Muscle layer of duodenum (tissue), 2 donors: ENCODE measurements at regions not wholly inside any gene's neighbourhood (a gene's known extent, or its start where the extent isn't known, plus 50 kb on each side); places are given as distances from the start of the nearest gene placed in this dataset.

Experiments
- H3K27ac ChIP-seq: one replicate; pipeline ENCODE4 v1.7.0; 2013; ENCODE audit warnings: mild to moderate bottlenecking, low read length
- H3K27me3 ChIP-seq: one replicate; pipeline ENCODE4 v1.7.0; 2013; ENCODE audit warnings: low read depth, mild to moderate bottlenecking, control low read depth, low read length
- H3K36me3 ChIP-seq, 2 donors: one replicate each; pipeline ENCODE4 v1.7.0; 2013; ENCODE audit warnings: low read length in 2 of 2, control low read depth in 1 of 2, mild to moderate bottlenecking in 1 of 2; ENCODE audit not compliant: insufficient read depth in 2 of 2, control insufficient read depth in 1 of 2
- H3K4me1 ChIP-seq, 2 donors: one replicate each; pipeline ENCODE4 v1.7.0; 2013; ENCODE audit warnings: low read length in 2 of 2, mild to moderate bottlenecking in 2 of 2, control low read depth in 1 of 2, moderate library complexity in 1 of 2; ENCODE audit not compliant: insufficient read depth in 2 of 2, control insufficient read depth in 1 of 2
- H3K4me3 ChIP-seq, 2 donors: one replicate each; pipeline ENCODE4 v1.7.0; 2013; ENCODE audit warnings: low read length in 2 of 2, low read depth in 1 of 2, mild to moderate bottlenecking in 1 of 2
- H3K9me3 ChIP-seq, 2 donors: one replicate each; pipeline ENCODE4 v1.7.0; 2013; ENCODE audit warnings: low read length in 2 of 2, control low read depth in 1 of 2, mild to moderate bottlenecking in 1 of 2; ENCODE audit not compliant: control insufficient read depth in 1 of 2
- donor health status: healthy.

DNA sequence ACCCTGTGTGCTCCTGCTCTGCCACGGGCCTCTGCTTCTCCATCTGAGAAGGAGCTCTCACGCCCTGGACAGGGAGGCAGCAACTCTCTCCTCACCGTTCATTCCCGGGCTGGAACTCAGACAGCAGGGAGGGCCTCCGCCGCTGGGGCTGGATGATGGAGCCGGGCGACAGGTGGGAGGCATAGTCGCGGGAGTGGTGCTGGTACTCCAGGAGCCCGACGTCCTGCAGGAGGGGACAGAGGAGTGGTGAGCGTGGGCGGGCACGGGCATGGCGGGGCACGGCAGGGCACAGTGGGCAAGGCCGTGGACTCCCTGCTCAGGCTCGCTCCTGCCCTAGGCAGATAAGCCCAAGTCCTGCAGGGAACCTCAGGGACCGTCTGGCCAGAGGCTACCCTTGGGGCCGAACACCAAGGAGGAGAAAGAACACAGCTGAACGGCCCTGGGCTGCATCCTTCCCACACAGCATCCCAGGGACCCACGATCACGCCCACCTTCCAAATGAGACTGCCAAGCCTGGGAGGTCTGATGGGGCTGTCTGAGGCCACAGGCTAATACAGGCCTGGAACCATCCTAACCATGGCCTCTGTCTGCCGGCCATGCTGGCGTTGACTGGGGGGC is 81.0 kb downstream of the NCOR2 start:
- Histone ChIP-seq H3K27me3 (no peaks in the 10 kb centered on the region), H3K27ac (no peak overlapping the region), H3K9me3 (no peaks in the 10 kb centered on the region), H3K4me1 (peaks cover 6 to 21% of the 10 kb centered on the region in 2 donors), H3K36me3 (peaks cover 10 to 43% of the 10 kb centered on the region in 2 donors), H3K4me3 (no peak overlapping the region)

DNA sequence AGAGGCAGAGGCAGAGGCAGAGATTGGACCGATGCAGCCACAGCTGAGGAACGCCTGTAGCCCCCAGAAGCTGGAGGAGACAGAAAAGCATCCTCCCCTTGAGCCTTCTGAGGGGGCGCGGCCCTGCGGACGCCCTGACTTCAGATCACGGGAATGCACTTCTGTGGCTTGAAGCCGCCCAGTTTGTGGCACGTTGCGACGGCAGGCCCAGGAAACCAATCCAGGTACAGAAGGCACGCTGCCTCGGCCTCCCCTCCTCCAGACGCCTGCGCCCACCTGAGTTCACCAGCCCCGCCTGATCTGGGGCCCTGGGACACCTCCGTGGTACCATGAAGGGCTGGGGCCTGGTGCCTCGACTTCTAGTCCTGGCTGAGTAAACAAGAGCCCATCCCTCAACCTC is 82.0 kb downstream of the NCOR2 start:
- Histone ChIP-seq H3K27me3 (no peaks in the 10 kb centered on the region), H3K27ac (no peak overlapping the region), H3K36me3 (peaks cover 10 to 44% of the 10 kb centered on the region in 2 donors), H3K4me3 (no peak overlapping the region), H3K4me1 (peaks cover under 1 to 19% of the 10 kb centered on the region in 2 donors), H3K9me3 (no peaks in the 10 kb centered on the region)

DNA sequence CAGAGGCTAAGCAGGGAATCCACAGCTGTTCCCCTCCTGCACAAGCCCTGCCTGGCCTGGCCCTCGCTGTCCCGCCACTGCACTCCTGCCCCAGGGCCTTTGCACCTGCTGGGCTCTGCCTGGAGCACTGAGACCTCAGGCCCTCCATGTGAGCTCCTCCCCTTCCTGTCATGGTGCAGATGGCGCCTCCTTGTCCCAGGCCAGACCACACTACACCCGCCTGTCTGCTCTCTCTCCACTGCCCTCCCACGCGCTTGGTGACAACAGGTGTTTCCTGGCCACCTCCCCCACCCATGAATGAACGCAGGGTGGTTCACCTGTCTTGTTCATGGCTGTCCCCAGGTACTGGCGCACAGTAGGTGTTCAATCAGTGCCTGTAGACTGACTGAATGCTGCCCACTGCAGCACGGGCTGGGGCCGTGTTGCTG is 82.9 kb downstream of the NCOR2 start:
- no peaks in the 10 kb centered on the region for H3K9me3 ChIP-seq
- H3K27me3 ChIP-seq, result no peaks in the 10 kb centered on the region
- no peak overlapping the region for H3K4me3 ChIP-seq
- H3K36me3 ChIP-seq, result peaks cover 10 to 44% of the 10 kb centered on the region in 2 donors
- H3K4me1 ChIP-seq, result peaks cover 5 to 28% of the 10 kb centered on the region in 2 donors
- no peak overlapping the region for H3K27ac ChIP-seq

DNA sequence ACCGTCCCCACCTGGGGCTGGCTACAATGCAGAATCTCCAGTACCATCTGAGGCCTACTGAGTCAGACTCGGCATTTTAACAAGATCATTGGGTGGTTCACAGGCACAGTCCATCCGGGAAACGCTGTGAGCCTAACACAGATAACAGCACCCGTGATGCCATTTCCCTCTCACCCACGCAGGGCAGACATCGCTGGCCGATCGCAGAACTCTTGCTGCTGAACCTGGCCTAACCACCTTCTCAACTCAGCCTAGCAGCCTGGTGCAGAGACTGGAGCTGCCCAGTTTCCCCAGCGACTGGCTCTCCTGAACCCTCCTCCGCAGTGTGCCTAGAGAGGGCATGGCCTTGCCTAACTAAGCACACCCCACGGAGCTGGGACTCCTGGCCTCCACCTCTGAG is 83.3 kb downstream of the NCOR2 start:
- no peaks in the 10 kb centered on the region for H3K27me3 ChIP-seq
- H3K9me3 ChIP-seq, result no peaks in the 10 kb centered on the region
- no peak overlapping the region for H3K27ac ChIP-seq
- no peak overlapping the region for H3K4me3 ChIP-seq
- peaks cover 10 to 44% of the 10 kb centered on the region in 2 donors for H3K36me3 ChIP-seq
- H3K4me1 ChIP-seq, result peaks cover 5 to 32% of the 10 kb centered on the region in 2 donors

DNA sequence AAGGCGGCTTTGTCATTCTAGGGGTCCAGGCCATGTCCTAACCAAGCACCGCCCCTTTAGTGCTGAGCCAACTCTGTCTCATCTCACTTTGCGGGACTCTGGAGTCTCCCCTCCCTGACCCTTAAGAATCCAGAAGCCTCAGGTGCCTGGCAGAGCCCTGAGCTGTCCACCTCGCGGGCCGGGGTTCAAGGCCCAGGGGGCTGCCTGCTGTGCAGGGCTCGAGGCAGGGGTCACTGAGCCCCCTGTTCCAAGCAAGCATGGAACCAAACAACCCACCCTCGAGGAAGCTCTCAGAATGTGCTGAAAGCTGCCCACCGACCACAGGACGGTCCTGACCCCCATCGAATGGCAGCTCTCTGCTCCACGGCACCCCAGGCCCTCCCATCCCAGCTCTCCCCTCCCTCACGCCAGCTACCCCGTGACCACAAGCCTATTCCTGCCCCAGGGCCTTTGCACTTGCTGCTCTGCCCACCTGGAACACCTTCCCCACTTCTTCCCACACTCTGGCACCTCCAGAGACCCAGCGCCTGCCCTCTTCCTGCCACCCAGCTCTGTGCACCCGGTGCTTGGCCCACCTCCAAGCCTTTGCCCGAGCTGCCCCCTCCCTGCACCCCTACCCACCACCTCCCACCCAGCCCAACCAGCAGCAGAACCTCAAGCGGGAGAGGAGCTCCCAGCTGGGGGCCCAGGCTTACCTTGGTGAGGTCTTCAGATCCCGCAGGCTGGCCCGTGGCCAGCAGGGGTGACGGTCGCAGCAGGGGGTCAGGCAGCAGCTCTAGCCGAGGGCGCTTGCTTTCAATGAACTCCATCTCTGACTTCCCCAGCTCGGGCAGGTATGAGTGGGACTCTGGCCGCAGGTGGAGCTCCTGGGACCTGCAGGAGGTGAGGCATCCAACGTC is 84.3 kb downstream of the NCOR2 start:
- no peak overlapping the region for H3K27ac ChIP-seq
- no peaks in the 10 kb centered on the region for H3K9me3 ChIP-seq
- H3K36me3 ChIP-seq, result peaks cover 10 to 45% of the 10 kb centered on the region in 2 donors
- no peaks in the 10 kb centered on the region for H3K27me3 ChIP-seq
- no peak overlapping the region for H3K4me3 ChIP-seq
- peaks cover 5 to 32% of the 10 kb centered on the region in 2 donors for H3K4me1 ChIP-seq

DNA sequence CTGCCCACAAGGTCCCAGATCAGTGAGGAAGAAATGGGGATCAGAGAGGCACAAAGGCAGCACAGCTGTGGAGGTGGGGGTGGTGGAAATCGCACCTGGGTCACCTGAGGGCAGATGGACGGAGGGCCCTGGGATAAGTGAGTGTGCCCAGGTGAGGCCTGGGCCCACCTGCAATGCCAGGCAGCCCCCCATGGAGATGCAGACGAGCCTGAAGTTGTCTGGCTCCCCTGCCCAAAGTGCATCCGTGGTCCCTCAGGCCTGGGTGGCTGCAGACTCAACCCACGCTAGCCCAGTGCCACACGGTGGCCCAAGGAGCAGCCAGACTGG is 84.9 kb downstream of the NCOR2 start:
- Histone ChIP-seq H3K4me3 (no peak overlapping the region), H3K27ac (no peak overlapping the region), H3K36me3 (peaks cover 10 to 50% of the 10 kb centered on the region in 2 donors), H3K9me3 (no peaks in the 10 kb centered on the region), H3K4me1 (peaks cover 5 to 26% of the 10 kb centered on the region in 2 donors), H3K27me3 (no peaks in the 10 kb centered on the region)

DNA sequence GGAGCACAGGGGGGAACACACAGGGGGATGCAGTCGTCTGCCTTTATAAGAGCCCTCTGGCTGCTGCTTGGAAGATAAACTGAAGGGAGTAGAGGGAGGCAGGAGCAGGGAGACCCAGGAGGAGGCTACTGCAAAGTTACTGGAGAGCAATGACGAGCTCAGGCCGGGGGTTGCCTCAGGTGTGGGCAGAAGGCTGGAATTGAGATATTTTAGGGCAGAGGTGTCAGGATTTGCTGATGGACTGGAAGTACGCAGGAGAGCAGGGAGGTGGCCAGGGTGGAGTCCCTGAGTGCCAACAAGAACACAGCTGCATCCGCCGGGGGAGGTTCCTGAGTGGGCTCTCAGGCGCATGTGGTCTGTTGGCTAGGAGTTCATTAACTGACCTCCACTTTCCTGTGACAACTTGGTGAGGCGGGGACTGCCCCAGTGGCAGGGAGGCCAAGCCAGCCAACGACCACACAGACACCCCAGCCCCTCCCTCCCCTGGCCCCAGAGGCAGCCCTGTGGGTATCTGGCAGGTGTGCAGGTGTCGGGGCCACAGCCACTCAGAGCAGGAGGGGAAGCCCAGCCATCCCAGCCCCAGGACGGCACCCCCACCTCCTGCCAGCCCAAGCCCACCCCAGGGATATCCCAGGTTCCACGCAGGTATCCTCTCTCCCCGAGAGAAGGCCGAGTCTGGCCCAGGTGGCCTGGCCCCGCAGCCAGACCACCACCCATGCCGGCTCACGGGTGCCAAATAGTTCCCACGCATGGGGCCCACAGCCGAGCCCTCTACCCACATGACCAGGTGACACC is 85.4 kb downstream of the NCOR2 start:
- Histone ChIP-seq H3K4me3 (no peak overlapping the region), H3K27ac (no peak overlapping the region), H3K36me3 (peaks cover 10 to 50% of the 10 kb centered on the region in 2 donors), H3K4me1 (peaks cover 5 to 24% of the 10 kb centered on the region in 2 donors), H3K27me3 (no peaks in the 10 kb centered on the region), H3K9me3 (no peaks in the 10 kb centered on the region)

DNA sequence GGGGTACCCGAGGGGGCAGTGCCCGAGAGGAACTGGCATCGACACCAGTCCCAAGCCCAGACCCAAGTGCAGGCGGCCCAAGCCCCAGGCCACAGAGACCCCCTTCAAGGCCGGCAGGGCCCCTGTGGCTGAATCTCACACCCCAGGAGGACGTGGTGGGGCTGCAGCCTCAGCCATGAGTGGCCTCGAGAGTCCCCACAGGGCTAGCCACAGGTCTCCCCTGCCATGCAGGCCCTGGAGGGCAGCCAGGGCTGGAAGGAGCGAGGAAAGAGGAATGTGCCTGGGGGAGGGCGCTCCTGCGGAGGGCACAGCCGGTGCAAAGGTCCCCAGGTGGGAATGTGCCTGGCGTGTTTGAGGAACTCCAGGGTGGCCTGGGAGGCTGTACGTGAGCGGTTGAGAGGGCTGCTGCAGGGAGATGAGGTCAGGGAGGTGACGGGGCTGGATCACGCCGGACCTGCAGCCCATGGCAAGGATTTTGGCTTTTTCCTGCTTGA is 86.1 kb downstream of the NCOR2 start:
- no peaks in the 10 kb centered on the region for H3K9me3 ChIP-seq
- H3K36me3 ChIP-seq, result peaks cover 11 to 52% of the 10 kb centered on the region in 2 donors
- no peak overlapping the region for H3K27ac ChIP-seq
- H3K4me1 ChIP-seq, result peaks cover 5 to 24% of the 10 kb centered on the region in 2 donors
- H3K27me3 ChIP-seq, result no peaks in the 10 kb centered on the region
- H3K4me3 ChIP-seq, result no peak overlapping the region

DNA sequence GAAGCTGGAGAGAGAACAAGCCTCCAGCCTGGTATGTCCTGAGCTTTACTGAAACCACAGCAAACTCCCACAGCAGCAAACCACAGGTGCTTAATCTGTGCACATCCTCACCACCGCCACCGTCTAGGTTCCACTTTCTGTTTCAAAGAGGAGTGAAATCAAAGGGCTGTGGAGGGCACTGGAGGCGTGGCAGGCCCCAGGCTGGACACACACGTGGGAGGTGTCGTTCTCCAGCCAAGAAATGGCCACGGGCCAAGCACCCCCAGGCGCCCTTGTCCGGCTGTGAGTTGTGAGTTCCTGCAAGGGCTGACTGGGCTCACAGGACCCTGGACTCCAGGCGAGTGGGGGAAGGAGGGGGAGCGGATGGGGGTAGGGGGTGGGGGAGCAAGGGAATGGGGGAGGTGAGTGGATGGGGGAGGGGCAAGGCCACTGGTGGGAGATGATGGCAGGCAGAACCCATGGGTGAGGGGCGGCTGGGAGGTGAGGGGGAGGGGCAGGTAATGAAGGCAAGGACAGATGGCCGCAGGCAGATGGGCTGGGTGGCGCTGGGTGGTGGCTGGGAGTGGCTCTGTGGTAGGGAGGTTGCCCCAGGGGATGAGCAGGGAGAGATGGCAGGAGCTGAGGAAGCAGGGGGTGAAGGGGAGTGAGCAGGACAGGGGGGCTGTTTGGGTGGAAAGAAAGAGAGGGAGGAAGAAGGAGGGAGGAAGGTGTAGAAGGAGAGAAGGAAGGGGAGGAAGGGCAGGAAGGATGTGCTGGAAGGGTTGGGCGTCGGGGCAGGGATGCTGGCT is 86.7 kb downstream of the NCOR2 start:
- Histone ChIP-seq H3K36me3 (peaks cover 18 to 58% of the 10 kb centered on the region in 2 donors), H3K4me1 (peaks cover 5 to 24% of the 10 kb centered on the region in 2 donors), H3K9me3 (no peaks in the 10 kb centered on the region), H3K27me3 (no peaks in the 10 kb centered on the region), H3K27ac (no peak overlapping the region), H3K4me3 (no peak overlapping the region)

DNA sequence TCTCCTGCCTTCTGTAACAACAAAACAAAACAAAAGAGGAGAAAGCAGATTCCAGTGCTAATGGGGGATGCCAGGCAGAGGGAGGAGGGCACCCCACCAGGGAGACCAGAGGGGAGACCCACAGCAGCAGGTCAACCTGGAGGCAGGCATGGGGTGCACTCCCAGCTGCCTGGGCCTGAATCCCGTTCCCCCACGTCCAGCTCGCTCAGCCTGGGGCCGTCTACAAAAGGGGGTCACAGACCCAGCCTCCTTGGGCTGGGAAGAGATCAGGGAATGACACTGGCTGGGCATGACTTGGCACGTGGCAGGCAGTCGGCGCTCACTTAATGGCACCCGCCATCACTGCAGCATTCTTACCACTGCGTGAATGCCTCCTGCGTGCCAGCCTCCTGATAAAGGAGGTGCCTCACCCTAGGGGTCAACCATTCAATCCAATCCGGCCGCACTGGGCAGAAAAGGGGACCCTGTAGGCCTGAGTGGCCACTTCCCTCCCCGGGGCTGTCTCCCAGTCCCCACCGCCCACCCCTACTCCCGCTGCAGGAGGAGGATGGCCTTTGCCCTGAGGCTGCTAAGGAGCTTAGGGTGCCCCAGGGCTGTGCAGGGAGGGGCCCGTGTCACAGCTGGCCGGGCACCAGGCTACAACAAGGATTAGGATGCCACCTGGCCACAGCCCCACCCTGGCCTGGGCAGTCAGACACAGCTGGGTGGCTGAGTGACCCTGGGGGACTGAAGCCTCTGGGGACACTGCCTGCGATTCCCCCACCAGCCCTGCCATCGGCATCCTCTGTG is 87.5 kb downstream of the NCOR2 start:
- Histone ChIP-seq H3K4me3 (no peak overlapping the region), H3K4me1 (peaks cover 5 to 30% of the 10 kb centered on the region in 2 donors)

More for the DNA sequence above, 87.5 kb downstream of the NCOR2 start:
- Histone ChIP-seq H3K27ac (no peak overlapping the region), H3K9me3 (no peaks in the 10 kb centered on the region), H3K36me3 (peaks cover 19 to 51% of the 10 kb centered on the region in 2 donors), H3K27me3 (no peaks in the 10 kb centered on the region)
